DOHH2 (cell line): ENCODE measurements at regions not wholly inside any gene's neighbourhood (a gene's known extent, or its start where the extent isn't known, plus 50 kb on each side); places are given as distances from the start of the nearest gene placed in this dataset.

Experiments used
- CTCF ChIP-seq: fragments of 200-600 bp; sonication (generic); IDR thresholded peaks from one replicate; pipeline ENCODE4 v1.5.1; 2014; ENCODE audit warnings: antibody characterized with exemption, mild to moderate bottlenecking, low read depth, low read length; ENCODE audit not compliant: poor library complexity, severe bottlenecking
- EZH2phosphoT487 ChIP-seq: fragments of 200-600 bp; sonication (generic); IDR thresholded peaks from 2 replicates; pipeline ENCODE4 v1.6.1; 2017; ENCODE audit warnings: borderline replicate concordance, mild to moderate bottlenecking, antibody characterized with exemption, low read length, moderate library complexity, mixed read lengths

GRCh38 chr7:22612776-22613175 lies 112.8 kb upstream of the STEAP1B start:
- TF ChIP-seq CTCF (no peak), EZH2phosphoT487 (no peak)
